ENCODE measurements at regions not wholly inside any gene's neighbourhood (a gene's known extent, or its start where the extent isn't known, plus 50 kb on each side); places are given as distances from the start of the nearest gene placed in this dataset.
"Not testable (repeated sequence)": the region's sequence is repeated elsewhere in the genome, so short reads cannot be mapped to it uniquely, and the experiment has no call there.

DNA sequence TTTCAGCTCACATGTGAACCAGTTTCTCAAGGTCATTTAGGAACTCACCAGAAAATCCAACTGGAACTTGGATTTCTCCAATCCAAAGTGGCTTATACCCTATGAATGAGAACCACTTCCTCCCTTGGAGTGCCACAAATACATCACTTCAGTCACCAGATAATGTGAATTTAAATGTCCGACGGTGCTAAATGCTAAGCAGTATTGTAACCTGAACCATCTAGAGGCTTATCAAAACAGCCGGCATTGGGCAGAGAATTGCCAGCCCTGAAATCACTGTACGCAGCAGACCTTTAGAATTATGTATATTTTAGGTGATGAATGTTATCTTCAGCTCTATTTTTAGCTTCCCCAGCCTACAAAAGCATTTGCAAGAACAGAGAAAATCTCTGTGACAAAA is 76.8 kb upstream of the COX20 start:
- Histone ChIP-seq H3K36me3 (ENCODE audit: insufficient read depth, low read length) (no peaks in the 10 kb centered on the region), H3K79me2 (ENCODE audit: control insufficient read depth, insufficient read depth, low read length, unreplicated experiment) (no peaks in the 10 kb centered on the region), H3K27me3 (ENCODE audit: insufficient read depth, low read length) (peaks cover 6% of the 10 kb centered on the region; the same call in 1 of the 2 replicates), H3K27ac (ENCODE audit: low read depth, low read length) (no peak overlapping the region), H3K4me3 (ENCODE audit: low read depth, low read length) (no peak overlapping the region), H3K4me1 (ENCODE audit: control insufficient read depth, insufficient read depth, low read length, unreplicated experiment) (no peaks in the 10 kb centered on the region), H2AFZ (ENCODE audit: low read length, unreplicated experiment) (no peak overlapping the region)

- Histone ChIP-seq H3K27me3 (ENCODE audit: insufficient read depth, low read length) (peaks cover 6% of the 10 kb centered on the region; the same call in 1 of the 2 replicates), H3K27ac (ENCODE audit: low read depth, low read length) (no peak overlapping the region)
Measured at GRCh38 chr1:244759158-244759557, 76.3 kb upstream of the COX20 start.

DNA sequence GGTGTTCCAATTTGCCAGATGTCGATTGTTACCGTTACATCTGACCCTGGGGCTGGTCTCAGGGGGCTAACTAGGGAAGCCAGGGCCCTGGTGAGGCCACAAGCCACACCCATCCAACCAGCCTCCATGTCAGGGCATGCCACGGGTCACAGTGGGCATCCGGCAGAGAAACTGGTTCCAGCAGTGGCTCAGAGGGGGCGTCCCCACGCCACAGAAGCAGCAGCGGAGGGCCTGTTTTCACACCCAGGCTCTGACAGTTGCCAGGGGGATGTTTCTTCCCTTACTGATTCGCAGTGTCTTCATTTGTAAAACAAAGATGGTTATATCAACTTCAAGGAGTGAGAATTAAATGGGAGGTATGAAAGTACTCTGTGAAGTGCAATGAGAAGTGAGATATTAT is 75.0 kb upstream of the COX20 start:
- no peak overlapping the region for H2AFZ ChIP-seq (ENCODE audit: low read length, unreplicated experiment)
- H3K79me2 ChIP-seq (ENCODE audit: control insufficient read depth, insufficient read depth, low read length, unreplicated experiment): no peaks in the 10 kb centered on the region
- H3K27me3 ChIP-seq (ENCODE audit: insufficient read depth, low read length): peaks cover 6% of the 10 kb centered on the region; the same call in 1 of the 2 replicates
- H3K4me1 ChIP-seq (ENCODE audit: control insufficient read depth, insufficient read depth, low read length, unreplicated experiment): no peaks in the 10 kb centered on the region
- H3K36me3 ChIP-seq (ENCODE audit: insufficient read depth, low read length): no peaks in the 10 kb centered on the region
- H3K27ac ChIP-seq (ENCODE audit: low read depth, low read length): no peak overlapping the region
- H3K4me3 ChIP-seq (ENCODE audit: low read depth, low read length): no peak overlapping the region

More at GRCh38 chr1:244759158-244759557, 76.3 kb upstream of the COX20 start:
- no peak overlapping the region for H3K4me3 ChIP-seq (ENCODE audit: low read depth, low read length)
- H3K79me2 ChIP-seq (ENCODE audit: control insufficient read depth, insufficient read depth, low read length, unreplicated experiment): no peaks in the 10 kb centered on the region
- no peak overlapping the region for H2AFZ ChIP-seq (ENCODE audit: low read length, unreplicated experiment)
- H3K4me1 ChIP-seq (ENCODE audit: control insufficient read depth, insufficient read depth, low read length, unreplicated experiment): no peaks in the 10 kb centered on the region
- no peaks in the 10 kb centered on the region for H3K36me3 ChIP-seq (ENCODE audit: insufficient read depth, low read length)

- Histone ChIP-seq H3K4me1 (ENCODE audit: control insufficient read depth, insufficient read depth, low read length, unreplicated experiment) (no peaks in the 10 kb centered on the region), H3K27me3 (ENCODE audit: insufficient read depth, low read length) (peaks cover 6% of the 10 kb centered on the region; the same call in 1 of the 2 replicates), H3K79me2 (ENCODE audit: control insufficient read depth, insufficient read depth, low read length, unreplicated experiment) (no peaks in the 10 kb centered on the region), H3K4me3 (ENCODE audit: low read depth, low read length) (no peak overlapping the region), H3K36me3 (ENCODE audit: insufficient read depth, low read length) (no peaks in the 10 kb centered on the region), H2AFZ (ENCODE audit: low read length, unreplicated experiment) (no peak overlapping the region), H3K27ac (ENCODE audit: low read depth, low read length) (no peak overlapping the region)
Measured at GRCh38 chr1:244761279-244761678, 74.2 kb upstream of the COX20 start.

DNA sequence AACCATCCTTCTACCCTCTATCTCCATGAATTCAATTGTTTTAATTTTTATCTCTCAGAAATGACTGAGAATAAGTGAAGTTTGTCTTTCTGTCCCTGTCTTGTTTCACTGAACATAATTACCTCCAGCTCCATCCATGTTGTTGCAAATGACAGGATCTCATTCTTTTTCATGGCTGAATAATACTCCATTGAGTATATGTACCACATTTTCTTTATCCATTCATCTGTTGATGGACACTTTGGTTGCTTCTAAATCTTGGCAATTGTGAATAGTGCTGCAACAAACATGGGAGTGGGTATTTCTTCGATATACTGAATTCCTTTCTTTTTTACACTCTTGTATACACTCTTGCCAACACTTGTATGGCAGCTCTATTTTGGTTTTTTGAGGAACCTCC is 72.8 kb upstream of the COX20 start:
- Histone ChIP-seq H3K4me1 (ENCODE audit: control insufficient read depth, insufficient read depth, low read length, unreplicated experiment) (no peaks in the 10 kb centered on the region), H3K36me3 (ENCODE audit: insufficient read depth, low read length) (no peaks in the 10 kb centered on the region), H3K4me3 (ENCODE audit: low read depth, low read length) (no peak overlapping the region), H3K27ac (ENCODE audit: low read depth, low read length) (no peak overlapping the region), H2AFZ (ENCODE audit: low read length, unreplicated experiment) (no peak overlapping the region), H3K79me2 (ENCODE audit: control insufficient read depth, insufficient read depth, low read length, unreplicated experiment) (no peaks in the 10 kb centered on the region), H3K27me3 (ENCODE audit: insufficient read depth, low read length) (peaks cover 6% of the 10 kb centered on the region; the same call in 1 of the 2 replicates)

GRCh38 chr1:244768186-244768585 is 67.3 kb upstream of the COX20 start:
- Histone ChIP-seq H3K4me3 (ENCODE audit: low read depth, low read length) (no peak overlapping the region), H3K27ac (ENCODE audit: low read depth, low read length) (no peak overlapping the region), H3K4me1 (ENCODE audit: control insufficient read depth, insufficient read depth, low read length, unreplicated experiment) (no peaks in the 10 kb centered on the region), H3K36me3 (ENCODE audit: insufficient read depth, low read length) (no peaks in the 10 kb centered on the region), H3K79me2 (ENCODE audit: control insufficient read depth, insufficient read depth, low read length, unreplicated experiment) (no peaks in the 10 kb centered on the region), H3K27me3 (ENCODE audit: insufficient read depth, low read length) (no peaks in the 10 kb centered on the region), H2AFZ (ENCODE audit: low read length, unreplicated experiment) (no peak overlapping the region)

DNA sequence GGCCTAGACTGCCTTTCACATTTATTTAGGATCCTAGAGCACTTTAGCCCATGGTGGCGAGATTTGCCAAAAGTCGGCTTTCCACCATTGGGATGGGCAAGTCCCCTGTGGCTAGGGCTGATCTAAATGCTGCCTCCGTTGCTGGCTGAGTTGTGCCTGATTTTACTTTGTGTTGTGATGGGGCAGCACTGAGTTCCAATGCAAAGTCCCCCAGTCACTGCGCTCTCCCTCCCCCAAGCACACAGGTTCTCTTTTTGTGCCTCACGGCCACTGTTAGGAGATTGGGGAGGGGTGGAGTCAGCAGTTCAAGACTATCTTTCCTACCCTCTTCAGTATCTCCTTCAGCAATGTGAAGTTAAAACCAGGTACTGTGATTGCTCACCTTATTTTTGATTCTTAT is 66.7 kb upstream of the COX20 start:
- no peaks in the 10 kb centered on the region for H3K4me1 ChIP-seq (ENCODE audit: control insufficient read depth, insufficient read depth, low read length, unreplicated experiment)
- no peaks in the 10 kb centered on the region for H3K36me3 ChIP-seq (ENCODE audit: insufficient read depth, low read length)
- H2AFZ ChIP-seq (ENCODE audit: low read length, unreplicated experiment): no peak overlapping the region

GRCh38 chr1:244770556-244770955 is 64.9 kb upstream of the COX20 start:
- not testable (repeated sequence) for H3K4me3 ChIP-seq (ENCODE audit: low read depth, low read length); H3K4me1 ChIP-seq (ENCODE audit: control insufficient read depth, insufficient read depth, low read length, unreplicated experiment); H2AFZ ChIP-seq (ENCODE audit: low read length, unreplicated experiment); H3K36me3 ChIP-seq (ENCODE audit: insufficient read depth, low read length); H3K27ac ChIP-seq (ENCODE audit: low read depth, low read length); H3K79me2 ChIP-seq (ENCODE audit: control insufficient read depth, insufficient read depth, low read length, unreplicated experiment); H3K27me3 ChIP-seq (ENCODE audit: insufficient read depth, low read length)

More for the DNA sequence above, 66.7 kb upstream of the COX20 start:
- no peak overlapping the region for H3K27ac ChIP-seq (ENCODE audit: low read depth, low read length)
- H3K4me3 ChIP-seq (ENCODE audit: low read depth, low read length): no peak overlapping the region
- no peaks in the 10 kb centered on the region for H3K27me3 ChIP-seq (ENCODE audit: insufficient read depth, low read length)
- H3K79me2 ChIP-seq (ENCODE audit: control insufficient read depth, insufficient read depth, low read length, unreplicated experiment): no peaks in the 10 kb centered on the region

DNA sequence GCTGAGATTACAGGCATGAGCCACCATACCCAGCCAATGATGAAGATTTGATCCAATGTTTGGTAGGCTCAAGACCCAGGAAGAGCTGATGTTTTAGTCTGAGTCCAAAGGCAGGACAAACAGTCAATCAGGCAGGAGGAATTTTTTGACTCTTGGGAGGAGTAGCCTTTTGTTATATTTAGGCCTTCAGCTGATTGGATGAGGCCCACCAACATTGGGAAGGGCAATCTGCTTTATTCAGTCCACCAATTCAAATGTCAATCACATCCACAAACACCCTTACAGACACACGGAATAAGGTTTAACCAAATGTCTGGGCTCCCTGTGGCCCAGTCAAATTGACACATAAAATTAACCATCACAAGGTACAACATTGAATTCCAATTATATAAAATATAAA is 61.9 kb upstream of the COX20 start:
- Histone ChIP-seq H3K4me3 (ENCODE audit: low read depth, low read length) (no peak overlapping the region), H3K4me1 (ENCODE audit: control insufficient read depth, insufficient read depth, low read length, unreplicated experiment) (peaks cover 4% of the 10 kb centered on the region), H3K27ac (ENCODE audit: low read depth, low read length) (no peak overlapping the region), H3K36me3 (ENCODE audit: insufficient read depth, low read length) (no peaks in the 10 kb centered on the region), H3K27me3 (ENCODE audit: insufficient read depth, low read length) (no peaks in the 10 kb centered on the region), H2AFZ (ENCODE audit: low read length, unreplicated experiment) (no peak overlapping the region), H3K79me2 (ENCODE audit: control insufficient read depth, insufficient read depth, low read length, unreplicated experiment) (no peaks in the 10 kb centered on the region)

GRCh38 chr1:244776783-244777182 is 58.7 kb upstream of the COX20 start:
- H3K4me1 ChIP-seq (ENCODE audit: control insufficient read depth, insufficient read depth, low read length, unreplicated experiment): peaks cover 14% of the 10 kb centered on the region
- H3K27ac ChIP-seq (ENCODE audit: low read depth, low read length); H3K27me3 ChIP-seq (ENCODE audit: insufficient read depth, low read length): not testable (repeated sequence)

GRCh38 chr1:244778344-244778743 is 57.1 kb upstream of the COX20 start:
- H3K79me2 ChIP-seq (ENCODE audit: control insufficient read depth, insufficient read depth, low read length, unreplicated experiment): no peaks in the 10 kb centered on the region
- peak overlapping the region; percentile 43 for H2AFZ ChIP-seq (ENCODE audit: low read length, unreplicated experiment)
- H3K27ac ChIP-seq (ENCODE audit: low read depth, low read length): peak overlapping the region; percentile 40
- H3K4me1 ChIP-seq (ENCODE audit: control insufficient read depth, insufficient read depth, low read length, unreplicated experiment): peaks cover 14% of the 10 kb centered on the region
- H3K36me3 ChIP-seq (ENCODE audit: insufficient read depth, low read length): no peaks in the 10 kb centered on the region
- H3K4me3 ChIP-seq (ENCODE audit: low read depth, low read length): no peak overlapping the region
- no peaks in the 10 kb centered on the region for H3K27me3 ChIP-seq (ENCODE audit: insufficient read depth, low read length)

More at GRCh38 chr1:244776783-244777182, 58.7 kb upstream of the COX20 start:
- H3K79me2 ChIP-seq (ENCODE audit: control insufficient read depth, insufficient read depth, low read length, unreplicated experiment); H2AFZ ChIP-seq (ENCODE audit: low read length, unreplicated experiment); H3K4me3 ChIP-seq (ENCODE audit: low read depth, low read length); H3K36me3 ChIP-seq (ENCODE audit: insufficient read depth, low read length): not testable (repeated sequence)
